OCI-LY7 (cell line): ENCODE measurements at regions not wholly inside any gene's neighbourhood (a gene's known extent, or its start where the extent isn't known, plus 50 kb on each side); places are given as distances from the start of the nearest gene placed in this dataset.

ENCODE experiments used
- BruUV-seq: library from RNA; stranded (reverse); fragments of 400-500 nt; replicated peaks from 2 replicates; lab custom pipeline; 2021; lab: Mats Ljungman, UMichigan
- CTCF ChIA-PET: fragments of 300-600 bp; sonication (Branson Sonifier 250); formaldehyde crosslinking; loops from one replicate; lab custom pipeline; 2022; ENCODE audit warnings: antibody characterized with exemption; ENCODE audit not compliant: unreplicated experiment; lab: Charles Lee
- POLR2A ChIA-PET: fragments of 300-600 bp; sonication (Branson Sonifier 250); formaldehyde crosslinking; loops from one replicate; lab custom pipeline; 2022; ENCODE audit warnings: antibody characterized with exemption; lab: Charles Lee
- DNase-seq: peaks from one replicate; pipeline ENCODE4 v3.0.0-alpha.2; 2015; ENCODE audit warnings: low spot score
- H2AFZ ChIP-seq: fragments of 200-600 bp; sonication (generic), shearing (Covaris generic); 2 replicates; pipeline ENCODE4 v1.6.1; 2014; ENCODE audit warnings: mild to moderate bottlenecking, antibody characterized with exemption, low read length, moderate library complexity
- H3K27ac ChIP-seq: fragments of 200-600 bp; sonication (generic); 2 replicates; pipeline ENCODE4 v1.5.1; 2014; ENCODE audit warnings: mixed run types, low read depth, mild to moderate bottlenecking, moderate library complexity, low read length, inconsistent platforms; ENCODE audit not compliant: poor library complexity, severe bottlenecking
- H3K36me3 ChIP-seq: fragments of 200-600 bp; sonication (generic); 2 replicates; pipeline ENCODE4 v1.6.1; 2014; ENCODE audit warnings: mild to moderate bottlenecking, antibody characterized with exemption, low read length, moderate library complexity, mixed read lengths; ENCODE audit not compliant: insufficient read depth
- H3K4me1 ChIP-seq: fragments of 200-600 bp; sonication (generic); 2 replicates; pipeline ENCODE4 v1.5.1; 2014; ENCODE audit warnings: mild to moderate bottlenecking, low read length; ENCODE audit not compliant: insufficient read depth, poor library complexity, severe bottlenecking
- H3K4me2 ChIP-seq: fragments of 200-600 bp; sonication (generic); 2 replicates; pipeline ENCODE4 v1.6.1; 2014; ENCODE audit warnings: mild to moderate bottlenecking, low read length
- H3K4me3 ChIP-seq: fragments of 200-600 bp; sonication (generic); 2 replicates; pipeline ENCODE4 v1.5.1; 2014; ENCODE audit warnings: mild to moderate bottlenecking, low read depth, low read length; ENCODE audit not compliant: poor library complexity, severe bottlenecking
- H3K79me2 ChIP-seq: fragments of 200-600 bp; sonication (generic); 2 replicates; pipeline ENCODE4 v1.6.1; 2016; ENCODE audit warnings: low read depth, mild to moderate bottlenecking, low read length, moderate library complexity, mixed read lengths; ENCODE audit not compliant: insufficient read depth
- H3K9me2 ChIP-seq: fragments of 200-600 bp; sonication (generic); 2 replicates; pipeline ENCODE4 v1.6.1; 2016; ENCODE audit warnings: mild to moderate bottlenecking, low read length, mixed read lengths; ENCODE audit not compliant: insufficient read depth
- H3K9me3 ChIP-seq: fragments of 200-600 bp; sonication (generic); 2 replicates; pipeline ENCODE4 v1.6.1; 2014; ENCODE audit warnings: mild to moderate bottlenecking, mixed run types, low read length, mixed read lengths
- H4K20me1 ChIP-seq: fragments of 200-600 bp; sonication (generic); 2 replicates; pipeline ENCODE4 v1.6.1; 2014; ENCODE audit warnings: mild to moderate bottlenecking, antibody characterized with exemption, low read length, moderate library complexity, mixed read lengths; ENCODE audit not compliant: insufficient read depth
- CTCF ChIP-seq: fragments of 200-600 bp; sonication (generic); conservative IDR thresholded peaks from 2 replicates; pipeline ENCODE4 v1.5.1; 2014; ENCODE audit warnings: mild to moderate bottlenecking, antibody characterized with exemption, low read length, moderate library complexity, mixed read lengths
- EZH2phosphoT487 ChIP-seq: fragments of 200-600 bp; sonication (generic); IDR thresholded peaks from 2 replicates; pipeline ENCODE4 v1.6.1; 2018; ENCODE audit warnings: low read depth, borderline replicate concordance, mild to moderate bottlenecking, mixed run types, antibody characterized with exemption, low read length, moderate library complexity, mixed read lengths
- intact Hi-C: fragments of 100-400 bp; cut with micrococcal nuclease; formaldehyde crosslinking; loops from one replicate; pipeline ENCODE4 v1.10.0; 2022; ENCODE audit not compliant: unreplicated experiment

DNA sequence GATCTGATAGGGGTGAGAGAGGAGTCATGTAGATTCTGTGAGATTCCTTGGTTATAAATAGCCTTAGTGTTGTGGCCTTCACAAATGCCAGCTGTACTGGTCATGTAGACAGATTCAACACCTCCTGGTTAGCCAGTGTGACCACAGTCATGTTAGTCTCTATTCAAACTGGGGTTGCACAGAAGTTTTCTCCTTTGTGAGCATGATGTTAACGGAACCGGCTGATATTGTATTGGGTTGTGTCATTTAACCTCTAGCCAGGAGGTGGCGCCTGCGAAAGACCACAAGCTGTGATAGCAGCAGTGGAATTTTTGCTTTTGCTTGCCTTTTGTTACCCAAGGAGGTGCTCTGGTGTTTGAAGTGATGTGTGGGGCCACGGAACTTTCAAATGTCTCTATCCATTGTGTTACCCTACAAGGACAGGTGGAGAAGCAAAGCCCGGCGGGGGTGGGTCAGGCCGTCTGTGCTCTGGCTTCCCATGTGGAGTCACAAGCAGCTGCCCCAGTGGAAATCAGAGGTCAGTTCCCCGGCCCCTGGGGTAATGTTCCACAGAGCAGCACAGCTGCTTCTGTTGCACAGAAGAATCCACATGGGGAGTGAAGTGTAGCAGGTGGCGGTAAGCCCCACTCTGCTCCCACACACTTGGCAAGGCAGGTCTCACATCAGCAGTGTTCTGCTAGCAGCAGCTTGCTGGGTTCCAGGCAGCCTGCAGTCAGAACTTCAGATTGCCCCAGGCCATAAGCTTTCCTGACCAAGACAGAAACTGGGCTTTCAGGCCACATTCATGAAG lies 112.6 kb downstream of the ADAMTS1 start:
- CTCF ChIA-PET: no interaction called here
- POLR2A ChIA-PET: interaction anchor here (0.7 kb wide), 1 partner anchor 1783 kb away, joined by 3 read pairs; no protein-coding TSS in a partner anchor
- no peak overlapping the region for H3K4me3 ChIP-seq
- DNase-seq: peak; percentile 8
- no TSS peak for BruUV-seq
- no peaks in the 10 kb centered on the region for H3K4me1 ChIP-seq
- H3K27ac ChIP-seq: no peak overlapping the region
- H2AFZ ChIP-seq: no peak overlapping the region
- intact Hi-C loops: no loop called here
- H3K9me2 ChIP-seq: no peaks in the 10 kb centered on the region
- no peaks in the 10 kb centered on the region for H4K20me1 ChIP-seq
- H3K4me2 ChIP-seq: no peak overlapping the region
- TF ChIP-seq CTCF: peak; percentile 71
- no peak for TF ChIP-seq EZH2phosphoT487
- H3K36me3 ChIP-seq: no peaks in the 10 kb centered on the region
- H3K9me3 ChIP-seq: no peaks in the 10 kb centered on the region
- H3K79me2 ChIP-seq: no peaks in the 10 kb centered on the region

DNA sequence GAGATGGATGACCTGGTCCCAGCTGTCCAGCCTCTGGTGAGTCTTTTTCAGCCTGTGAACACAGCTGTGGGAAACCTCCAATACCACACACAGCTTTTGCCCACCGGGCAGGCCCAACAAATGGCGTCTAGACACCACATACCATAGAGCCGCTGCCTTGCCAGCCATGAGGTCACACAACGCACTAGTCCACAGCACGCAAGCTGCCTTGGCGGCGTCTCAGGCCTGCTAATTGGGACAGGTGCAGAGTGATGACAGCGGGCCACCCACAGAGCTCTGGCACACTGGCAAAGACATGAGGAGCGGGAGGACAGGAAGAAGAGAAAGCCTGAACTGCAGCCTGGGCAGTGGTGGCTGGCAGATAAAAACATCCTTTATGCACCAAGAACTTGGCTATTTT lies 125.5 kb downstream of the ADAMTS1 start:
- no peak for DNase-seq
- BruUV-seq: no TSS peak
- intact Hi-C loops: no loop called here
- ChIA-PET CTCF (no interaction called here), POLR2A (interaction anchor here (0.6 to 1.1 kb wide), 2 partner anchors 9 to 11 kb away, joined by 3 to 4 read pairs; no protein-coding TSS in a partner anchor)
- H4K20me1 ChIP-seq: no peaks in the 10 kb centered on the region
- no peak overlapping the region for H3K4me2 ChIP-seq
- TF ChIP-seq CTCF: no peak
- H3K4me1 ChIP-seq: no peaks in the 10 kb centered on the region
- H3K36me3 ChIP-seq: no peaks in the 10 kb centered on the region
- no peak overlapping the region for H3K4me3 ChIP-seq
- no peak overlapping the region for H2AFZ ChIP-seq
- no peaks in the 10 kb centered on the region for H3K79me2 ChIP-seq
- H3K9me2 ChIP-seq: no peaks in the 10 kb centered on the region
- no peak overlapping the region for H3K27ac ChIP-seq
- no peaks in the 10 kb centered on the region for H3K9me3 ChIP-seq

GRCh38 chr21:26717146-26717739 lies 128.0 kb downstream of the ADAMTS1 start:
- peak; percentile 24 for DNase-seq

More at GRCh38 chr21:26717146-26717739, 128.0 kb downstream of the ADAMTS1 start:
- Histone ChIP-seq H4K20me1 (no peaks in the 10 kb centered on the region), H3K9me2 (no peaks in the 10 kb centered on the region), H3K27ac (no peak overlapping the region), H2AFZ (no peak overlapping the region), H3K9me3 (no peaks in the 10 kb centered on the region), H3K36me3 (no peaks in the 10 kb centered on the region), H3K79me2 (no peaks in the 10 kb centered on the region), H3K4me2 (no peak overlapping the region), H3K4me1 (no peaks in the 10 kb centered on the region), H3K4me3 (no peak overlapping the region)
- CTCF ChIA-PET: no interaction called here
- TF ChIP-seq CTCF: peak; percentile 85
- no peak for TF ChIP-seq EZH2phosphoT487
- POLR2A ChIA-PET: interaction anchor here (0.7 kb wide), 1 partner anchor 64 kb away, joined by 4 read pairs; no protein-coding TSS in a partner anchor
- intact Hi-C loops: loop anchor here (1.0 kb wide), 1 partner anchor 1109 kb away; no protein-coding TSS in a partner anchor
- no TSS peak for BruUV-seq
